Adrenal gland (tissue), 9 donors: ENCODE measurements at regions not wholly inside any gene's neighbourhood (a gene's known extent, or its start where the extent isn't known, plus 50 kb on each side); places are given as distances from the start of the nearest gene placed in this dataset.

ENCODE experiments used
- DNase-seq, 7 donors: peaks; one replicate each; pipeline ENCODE4 v3.0.0-alpha.2; 2019 to 2020
- H3K27ac ChIP-seq, 5 donors: fragments of 200-600 bp; sonication (generic) in 4 of 5; 1 replicate in 3 of 5; 2 replicates in 2 of 5; pipeline versions ENCODE4 v1.5.1 to v1.8.0; 2016 to 2020; ENCODE audit warnings: mild to moderate bottlenecking in 1 of 5
- H3K27me3 ChIP-seq: fragments of 200-600 bp; 2 replicates; pipeline ENCODE4 v1.8.0; 2021
- H3K36me3 ChIP-seq, 2 donors: fragments of 200-600 bp; replicated peaks in 1 of 2; 1 replicate in 1 of 2; 2 replicates in 1 of 2; pipeline versions ENCODE4 v1.5.1 to v1.8.0; 2018 to 2022
- H3K4me1 ChIP-seq, 2 donors: fragments of 200-600 bp; replicated peaks in 1 of 2; 1 replicate in 1 of 2; 2 replicates in 1 of 2; pipeline versions ENCODE4 v1.5.1 to v1.8.0; 2018 to 2021
- H3K4me3 ChIP-seq, 4 donors: fragments of 200-600 bp; sonication (generic) in 3 of 4; one replicate each; pipeline ENCODE4 v1.5.1; 2016 to 2018
- H3K9me3 ChIP-seq, 3 donors: fragments of 200-600 bp; sonication (generic) in 1 of 3; replicated peaks in 1 of 3; 1 replicate in 2 of 3; 2 replicates in 1 of 3; pipeline versions ENCODE4 v1.5.1 to v1.8.0; 2016 to 2021
- POLR2A ChIP-seq, 2 donors: fragments of 450-650 bp; IDR thresholded peaks; one replicate each; pipeline ENCODE4 v1.6.1; 2017; ENCODE audit warnings: antibody characterized with exemption in 2 of 2, mild to moderate bottlenecking in 2 of 2, moderate library complexity in 1 of 2
- WGBS, 4 donors: extraction: QIAGEN DNeasy Blood & Tissue Kit in 2 of 4; methylation state at CpG; one replicate each; pipeline versions ENCODE4 v1.1.5 to v1.1.7; 2013 to 2017; 5-methylcytosine and 5-hydroxymethylcytosine counted together
- intact Hi-C, 2 donors: fragments of 100-400 bp; cut with DNase I; formaldehyde crosslinking; loops; one replicate each; pipeline versions ENCODE4 v1.14.1 to v1.15.0; 2022 to 2023
- TF ChIP-seq, protein P1 (sequence below), 6 experiments: fragments of 450-650 bp in 4 of 6; fragments of 200-600 bp in 2 of 6; sonication (generic) in 1 of 6; IDR thresholded peaks; 1 replicate in 5 of 6; 2 replicates in 1 of 6; pipeline versions ENCODE4 v1.5.1 to v1.8.0; 2016 to 2021; ENCODE audit warnings: antibody characterized with exemption in 6 of 6, mild to moderate bottlenecking in 2 of 6, moderate library complexity in 1 of 6
- donor health status: healthy with polysubstance abuse.
- donor health status: Bipolar disorder and iron deficiency.
- donor health status: DM: yes; HTN: yes; CAD: no.
- donor health status: DM: no; HTN: no; CAD: no.
- donor health status: DM: no; HTN: no; CAD: no.

DNA sequence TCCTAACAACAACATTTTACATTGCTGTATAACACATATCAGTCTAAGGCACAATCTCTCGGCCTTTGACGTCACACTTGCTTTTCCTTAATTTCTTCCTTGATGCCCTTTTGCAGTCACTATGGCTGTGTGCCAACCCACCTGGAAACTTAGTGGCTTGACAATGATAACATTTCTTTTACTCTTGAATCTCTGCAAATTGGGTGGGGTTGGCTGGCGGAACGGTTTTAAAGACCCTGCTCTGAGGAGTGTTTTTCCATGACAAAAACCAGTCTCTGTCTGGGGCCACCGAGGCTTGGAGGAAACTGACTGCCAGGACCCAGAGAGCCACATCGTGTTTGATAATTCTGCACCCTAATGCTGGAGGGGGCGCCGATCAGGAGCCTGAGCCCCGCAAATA, 115.6 kb downstream of the KLF13 start:
- no peak for DNase-seq

GRCh38 chr15:31442699-31443111, 116.1 kb downstream of the KLF13 start:
- WGBS, 4 donors, result 63 to 72% (median 68%) methylated on average over 4 of the region's 4 CpGs
- intact Hi-C loops, result loop anchor here in 1 of 2 donors (5.0 kb wide), 1 partner anchor 40 kb away; no protein-coding TSS in a partner anchor
- H3K4me1 ChIP-seq, result peaks cover 0 to 12% of the 10 kb centered on the region in 2 donors
- DNase-seq, result no peak
- H3K27me3 ChIP-seq, result no peaks in the 10 kb centered on the region
- TF ChIP-seq, protein P1, sequence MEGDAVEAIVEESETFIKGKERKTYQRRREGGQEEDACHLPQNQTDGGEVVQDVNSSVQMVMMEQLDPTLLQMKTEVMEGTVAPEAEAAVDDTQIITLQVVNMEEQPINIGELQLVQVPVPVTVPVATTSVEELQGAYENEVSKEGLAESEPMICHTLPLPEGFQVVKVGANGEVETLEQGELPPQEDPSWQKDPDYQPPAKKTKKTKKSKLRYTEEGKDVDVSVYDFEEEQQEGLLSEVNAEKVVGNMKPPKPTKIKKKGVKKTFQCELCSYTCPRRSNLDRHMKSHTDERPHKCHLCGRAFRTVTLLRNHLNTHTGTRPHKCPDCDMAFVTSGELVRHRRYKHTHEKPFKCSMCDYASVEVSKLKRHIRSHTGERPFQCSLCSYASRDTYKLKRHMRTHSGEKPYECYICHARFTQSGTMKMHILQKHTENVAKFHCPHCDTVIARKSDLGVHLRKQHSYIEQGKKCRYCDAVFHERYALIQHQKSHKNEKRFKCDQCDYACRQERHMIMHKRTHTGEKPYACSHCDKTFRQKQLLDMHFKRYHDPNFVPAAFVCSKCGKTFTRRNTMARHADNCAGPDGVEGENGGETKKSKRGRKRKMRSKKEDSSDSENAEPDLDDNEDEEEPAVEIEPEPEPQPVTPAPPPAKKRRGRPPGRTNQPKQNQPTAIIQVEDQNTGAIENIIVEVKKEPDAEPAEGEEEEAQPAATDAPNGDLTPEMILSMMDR (IDR thresholded peaks at IDR 0.05), result no peak
- TF ChIP-seq POLR2A (IDR thresholded peaks at IDR 0.05), result no peak
- peak overlapping the region in 1 of 5 donors; percentile 11 for H3K27ac ChIP-seq
- no peak overlapping the region for H3K4me3 ChIP-seq
- H3K9me3 ChIP-seq, result no peaks in the 10 kb centered on the region
- H3K36me3 ChIP-seq, result no peaks in the 10 kb centered on the region

More for the DNA sequence above, 115.6 kb downstream of the KLF13 start:
- TF ChIP-seq, protein P1 (IDR thresholded peaks at IDR 0.05), result no peak
- TF ChIP-seq POLR2A (IDR thresholded peaks at IDR 0.05), result no peak
- no peak overlapping the region for H3K27ac ChIP-seq
- WGBS, 4 donors, result 83 to 92% (median 84%) methylated on average over 9 of the region's 9 CpGs
- no peaks in the 10 kb centered on the region for H3K9me3 ChIP-seq
- H3K4me3 ChIP-seq, result no peak overlapping the region
- H3K27me3 ChIP-seq, result no peaks in the 10 kb centered on the region
- no peaks in the 10 kb centered on the region for H3K36me3 ChIP-seq
- intact Hi-C loops, result loop anchor here in 1 of 2 donors (5.0 kb wide), 1 partner anchor 40 kb away; no protein-coding TSS in a partner anchor
- peaks cover 0 to 12% of the 10 kb centered on the region in 2 donors for H3K4me1 ChIP-seq

DNA sequence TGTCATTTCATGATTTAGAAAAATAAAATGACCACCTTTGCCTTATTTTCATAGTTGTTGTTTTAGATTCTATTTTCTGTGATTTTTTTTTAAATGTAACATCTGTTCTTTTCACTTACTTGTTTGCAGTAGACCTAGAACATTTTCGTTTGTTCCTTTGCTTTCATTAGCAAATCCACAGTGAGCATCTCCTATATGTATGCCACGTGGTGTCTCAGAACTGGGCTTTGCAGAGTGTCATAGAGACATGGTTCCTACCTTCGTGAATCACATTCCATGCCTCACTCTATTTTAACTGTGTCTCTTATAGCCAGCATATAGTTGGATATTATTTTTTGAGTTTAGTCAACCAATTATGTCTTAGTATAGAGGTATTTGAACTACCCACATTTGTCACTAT, 118.2 kb downstream of the KLF13 start:
- intact Hi-C loops, result loop anchor here in 1 of 2 donors (5.0 kb wide), 1 partner anchor 37 kb away; no protein-coding TSS in a partner anchor
- WGBS, 4 donors, result 82 to 88% (median 86%) methylated on average over 3 of the region's 3 CpGs
- Histone ChIP-seq H3K36me3 (no peaks in the 10 kb centered on the region), H3K27me3 (no peaks in the 10 kb centered on the region), H3K27ac (no peak overlapping the region), H3K9me3 (no peaks in the 10 kb centered on the region), H3K4me3 (no peak overlapping the region), H3K4me1 (peaks cover 0 to 12% of the 10 kb centered on the region in 2 donors)
- DNase-seq, result no peak
- no peak for TF ChIP-seq POLR2A (IDR thresholded peaks at IDR 0.05)
- TF ChIP-seq, protein P1 (IDR thresholded peaks at IDR 0.05), result no peak

GRCh38 chr15:31446546-31446945, 119.9 kb downstream of the KLF13 start:
- H3K4me1 ChIP-seq, result peaks cover 0 to 2% of the 10 kb centered on the region in 2 donors
- intact Hi-C loops, result no loop called here

More at GRCh38 chr15:31446546-31446945, 119.9 kb downstream of the KLF13 start:
- Histone ChIP-seq H3K9me3 (no peaks in the 10 kb centered on the region), H3K27ac (no peak overlapping the region), H3K36me3 (no peaks in the 10 kb centered on the region), H3K27me3 (no peaks in the 10 kb centered on the region), H3K4me3 (no peak overlapping the region)
- TF ChIP-seq, protein P1 (IDR thresholded peaks at IDR 0.05), result no peak
- TF ChIP-seq POLR2A (IDR thresholded peaks at IDR 0.05), result no peak
- 83 to 88% (median 85%) methylated on average over 7 of the region's 7 CpGs for WGBS, 4 donors
- peak in 1 of 7 donors; percentile 24 for DNase-seq
